AG04449 (cell line): ENCODE measurements at regions not wholly inside any gene's neighbourhood (a gene's known extent, or its start where the extent isn't known, plus 50 kb on each side); places are given as distances from the start of the nearest gene placed in this dataset.

Experiments
- CTCF ChIA-PET: fragments of 350-600 bp; formaldehyde crosslinking; extraction: SDS; loops from one replicate; lab custom pipeline; 2021; ENCODE audit warnings: antibody characterized with exemption; lab: Yijun Ruan, JAX
- POLR2A ChIA-PET: fragments of 400-600, 350-600 bp; formaldehyde crosslinking; extraction: SDS; loops from one replicate; lab custom pipeline; 2020; ENCODE audit warnings: antibody characterized with exemption, inconsistent platforms; lab: Yijun Ruan, JAX
- DNase-seq: peaks from one replicate; pipeline ENCODE4 v3.0.0-alpha.2; 2010; ENCODE audit warnings: low read depth, low spot score
- H3K4me3 ChIP-seq: 2 replicates; pipeline ENCODE4 v1.5.1; 2011; ENCODE audit warnings: low read depth, mild to moderate bottlenecking, control low read depth, low read length
- CTCF ChIP-seq: IDR thresholded peaks from one replicate; pipeline ENCODE4 v1.5.1; 2011; ENCODE audit warnings: mild to moderate bottlenecking, moderate library complexity, low read length, control low read depth, inconsistent platforms; ENCODE audit not compliant: insufficient read depth; ENCODE audit errors: missing control alignments

- CTCF ChIA-PET: no interaction called here
- no peak overlapping the region for H3K4me3 ChIP-seq
- POLR2A ChIA-PET: no interaction called here
- no peak for DNase-seq
- TF ChIP-seq CTCF: no peak
These were observed 254.5 kb upstream of the RORA start for GRCh38 chr15:61483599-61483998.

- DNase-seq: no peak
- no peak for TF ChIP-seq CTCF
- ChIA-PET POLR2A (no interaction called here), CTCF (no interaction called here)
- H3K4me3 ChIP-seq: no peak overlapping the region
These were observed 252.8 kb upstream of the RORA start for GRCh38 chr15:61481886-61482285.

GRCh38 chr15:61480863-61481262 lies 251.8 kb upstream of the RORA start:
- ChIA-PET CTCF (no interaction called here), POLR2A (no interaction called here)
- TF ChIP-seq CTCF: no peak
- no peak overlapping the region for H3K4me3 ChIP-seq
- DNase-seq: no peak

- TF ChIP-seq CTCF: no peak
- ChIA-PET POLR2A (no interaction called here), CTCF (no interaction called here)
- no peak for DNase-seq
- no peak overlapping the region for H3K4me3 ChIP-seq
These were observed 251.2 kb upstream of the RORA start for GRCh38 chr15:61480295-61480694.

GRCh38 chr15:61479613-61480012 lies 250.5 kb upstream of the RORA start:
- H3K4me3 ChIP-seq: no peak overlapping the region
- DNase-seq: no peak
- TF ChIP-seq CTCF: no peak
- CTCF ChIA-PET: no interaction called here
- POLR2A ChIA-PET: no interaction called here

- TF ChIP-seq CTCF: no peak
- no peak overlapping the region for H3K4me3 ChIP-seq
- DNase-seq: no peak
- CTCF ChIA-PET: no interaction called here
- POLR2A ChIA-PET: no interaction called here
These were observed 247.6 kb upstream of the RORA start for GRCh38 chr15:61476741-61477140.

- ChIA-PET CTCF (no interaction called here), POLR2A (no interaction called here)
- H3K4me3 ChIP-seq: no peak overlapping the region
- no peak for DNase-seq
- TF ChIP-seq CTCF: no peak
These were observed 245.7 kb upstream of the RORA start for GRCh38 chr15:61474796-61475195.
